HEK293 (cell line): ENCODE measurements at regions not wholly inside any gene's neighbourhood (a gene's known extent, or its start where the extent isn't known, plus 50 kb on each side); places are given as distances from the start of the nearest gene placed in this dataset.
A peak's percentile ranks its signal among the peaks of the same experiment; 100 is the strongest.

Experiments used
- CTCF ChIA-PET: fragments of 350-600 bp; formaldehyde crosslinking; extraction: SDS; loops from one replicate; lab custom pipeline; 2021; ENCODE audit warnings: antibody characterized with exemption; lab: Yijun Ruan, JAX
- POLR2A ChIA-PET: fragments of 300-600 bp; formaldehyde crosslinking; extraction: SDS; loops from one replicate; lab custom pipeline; 2020; ENCODE audit warnings: antibody characterized with exemption, inconsistent platforms; lab: Yijun Ruan, JAX
- H3K27ac ChIP-seq: fragments of 200-500 bp; sonication (Bioruptor generic); 2 replicates; pipeline ENCODE4 v1.5.1; 2014; ENCODE audit warnings: low read depth, low read length, control low read depth, inconsistent platforms; ENCODE audit errors: extremely low read depth
- H3K36me3 ChIP-seq, 2 experiments: fragments of 200-500 bp in 1 of 2; sonication (Bioruptor generic) in 1 of 2; 1 replicate in 1 of 2; 2 replicates in 1 of 2; pipeline ENCODE4 v1.5.1; 2014 to 2017; ENCODE audit warnings: inconsistent platforms in 2 of 2, low read length in 2 of 2; ENCODE audit not compliant: control insufficient read depth in 2 of 2, insufficient read depth in 1 of 2
- H3K4me1 ChIP-seq: fragments of 200-500 bp; sonication (Bioruptor generic); 2 replicates; pipeline ENCODE4 v1.5.1; 2014; ENCODE audit warnings: mild to moderate bottlenecking, low read length, inconsistent platforms; ENCODE audit not compliant: control insufficient read depth, insufficient read depth
- H3K4me3 ChIP-seq: 2 replicates; pipeline ENCODE4 v1.5.1; 2011; ENCODE audit warnings: low read depth, mild to moderate bottlenecking, control low read depth, low read length, moderate library complexity
- H3K9me3 ChIP-seq: fragments of 200-500 bp; sonication (Bioruptor generic); 2 replicates; pipeline ENCODE4 v1.5.1; 2014; ENCODE audit warnings: low read depth, low read length, inconsistent platforms; ENCODE audit not compliant: control insufficient read depth, insufficient read depth
- KLF1 ChIP-seq: fragments of 450-650 bp; formaldehyde crosslinking; IDR thresholded peaks from 2 replicates; pipeline ENCODE4 v1.5.1; 2016; ENCODE audit warnings: missing biosample characterization, missing genetic modification characterization
- KLF17 ChIP-seq: fragments of 450-650 bp; formaldehyde crosslinking; IDR thresholded peaks from 2 replicates; pipeline ENCODE4 v1.5.1; 2016; ENCODE audit warnings: missing biosample characterization, missing genetic modification characterization
- MEIS1 ChIP-seq: sonication (generic); formaldehyde crosslinking; IDR thresholded peaks from 2 replicates; pipeline ENCODE4 v1.8.1; 2022; ENCODE audit warnings: missing genetic modification reagents, mild to moderate bottlenecking, borderline replicate concordance
- SETDB1 ChIP-seq: IDR thresholded peaks from one replicate; pipeline ENCODE4 v1.6.1; 2017; ENCODE audit warnings: mild to moderate bottlenecking, low read length, moderate library complexity, mixed read lengths; ENCODE audit not compliant: insufficient read length
- YY2 ChIP-seq: fragments of 450-650 bp; formaldehyde crosslinking; IDR thresholded peaks from 2 replicates; pipeline ENCODE4 v1.5.1; 2016; ENCODE audit warnings: missing biosample characterization, missing genetic modification characterization
- ZNF26 ChIP-seq: fragments of 450-650 bp; formaldehyde crosslinking; IDR thresholded peaks from 2 replicates; pipeline ENCODE4 v1.5.1; 2016; ENCODE audit warnings: missing biosample characterization, missing genetic modification characterization
- ZNF266 ChIP-seq: fragments of 450-650 bp; formaldehyde crosslinking; IDR thresholded peaks from 2 replicates; pipeline ENCODE4 v1.5.1; 2016; ENCODE audit warnings: missing biosample characterization, missing genetic modification characterization, low read depth
- ZNF280D ChIP-seq: fragments of 450-650 bp; formaldehyde crosslinking; IDR thresholded peaks from 2 replicates; pipeline ENCODE4 v1.5.1; 2016; ENCODE audit warnings: missing biosample characterization, missing genetic modification characterization
- ZNF302 ChIP-seq: fragments of 450-650 bp; formaldehyde crosslinking; IDR thresholded peaks from 2 replicates; pipeline ENCODE4 v1.5.1; 2016; ENCODE audit warnings: missing biosample characterization, missing genetic modification characterization, low read depth
- ZNF354C ChIP-seq: fragments of 450-650 bp; formaldehyde crosslinking; IDR thresholded peaks from 2 replicates; pipeline ENCODE4 v1.5.1; 2016; ENCODE audit warnings: missing biosample characterization, missing genetic modification characterization, low read depth, borderline replicate concordance
- ZNF362 ChIP-seq: fragments of 450-650 bp; formaldehyde crosslinking; IDR thresholded peaks from 2 replicates; pipeline ENCODE4 v1.5.1; 2016; ENCODE audit warnings: missing biosample characterization, missing genetic modification characterization
- ZNF488 ChIP-seq: fragments of 450-650 bp; formaldehyde crosslinking; IDR thresholded peaks from 2 replicates; pipeline ENCODE4 v1.5.1; 2016; ENCODE audit warnings: missing biosample characterization, missing genetic modification characterization
- ZNF521 ChIP-seq: fragments of 450-650 bp; formaldehyde crosslinking; IDR thresholded peaks from 2 replicates; pipeline ENCODE4 v1.5.1; 2017; ENCODE audit warnings: missing biosample characterization, mild to moderate bottlenecking, missing genetic modification characterization
- ZNF624 ChIP-seq: fragments of 450-650 bp; formaldehyde crosslinking; IDR thresholded peaks from 2 replicates; pipeline ENCODE4 v1.5.1; 2017; ENCODE audit warnings: missing biosample characterization, missing genetic modification characterization
- ZNF664 ChIP-seq: fragments of 450-650 bp; formaldehyde crosslinking; IDR thresholded peaks from 2 replicates; pipeline ENCODE4 v1.5.1; 2016; ENCODE audit warnings: missing biosample characterization, missing genetic modification characterization
- ZSCAN16 ChIP-seq: fragments of 450-650 bp; formaldehyde crosslinking; IDR thresholded peaks from 2 replicates; pipeline ENCODE4 v1.5.1; 2016; ENCODE audit warnings: missing biosample characterization, missing genetic modification characterization

- TF ChIP-seq ZNF280D (tag by site-specific recombination) (no peak), ZNF266 (tag by site-specific recombination) (no peak), ZNF354C (no peak), ZNF362 (tag by site-specific recombination) (0 out of 2 replicates have a peak, but pooled peaks have one; percentile 27), ZNF488 (no peak), ZNF624 (tag by site-specific recombination) (no peak), SETDB1 (no peak), ZNF302 (tag by site-specific recombination) (no peak), ZNF664 (tag by site-specific recombination) (peak; percentile 61; the same call in 1 of the 2 replicates), KLF17 (tag by site-specific recombination) (no peak)
Observed at GRCh38 chr2:217338306-217338916, 478.5 kb upstream of the TNP1 start (continued).

- TF ChIP-seq KLF17 (tag by site-specific recombination): no peak
- TF ChIP-seq MEIS1 (CRISPR knock-in tag): no peak
- TF ChIP-seq YY2 (tag by site-specific recombination): no peak
- no peak for TF ChIP-seq ZNF26 (tag by site-specific recombination)
- no peak for TF ChIP-seq ZSCAN16 (tag by site-specific recombination)
- no peak for TF ChIP-seq ZNF521 (tag by site-specific recombination)
- no peak for TF ChIP-seq KLF1 (tag by site-specific recombination)
- Histone ChIP-seq H3K9me3 (no peaks in the 10 kb centered on the region), H3K4me3 (no peak overlapping the region), H3K27ac (no peak overlapping the region), H3K36me3 (no peaks in the 10 kb centered on the region), H3K4me1 (no peaks in the 10 kb centered on the region)
- ChIA-PET POLR2A (interaction anchor here (0.7 kb wide), 1 partner anchor 8 kb away, joined by 8 read pairs; no protein-coding TSS in a partner anchor), CTCF (interaction anchor here (0.6 kb wide), 1 partner anchor 656 kb away, joined by 3 read pairs; no protein-coding TSS in a partner anchor)
Observed at GRCh38 chr2:217337771-217338170, 477.9 kb upstream of the TNP1 start.
